ENCODE measurements at regions not wholly inside any gene's neighbourhood (a gene's known extent, or its start where the extent isn't known, plus 50 kb on each side); places are given as distances from the start of the nearest gene placed in this dataset.

DNA sequence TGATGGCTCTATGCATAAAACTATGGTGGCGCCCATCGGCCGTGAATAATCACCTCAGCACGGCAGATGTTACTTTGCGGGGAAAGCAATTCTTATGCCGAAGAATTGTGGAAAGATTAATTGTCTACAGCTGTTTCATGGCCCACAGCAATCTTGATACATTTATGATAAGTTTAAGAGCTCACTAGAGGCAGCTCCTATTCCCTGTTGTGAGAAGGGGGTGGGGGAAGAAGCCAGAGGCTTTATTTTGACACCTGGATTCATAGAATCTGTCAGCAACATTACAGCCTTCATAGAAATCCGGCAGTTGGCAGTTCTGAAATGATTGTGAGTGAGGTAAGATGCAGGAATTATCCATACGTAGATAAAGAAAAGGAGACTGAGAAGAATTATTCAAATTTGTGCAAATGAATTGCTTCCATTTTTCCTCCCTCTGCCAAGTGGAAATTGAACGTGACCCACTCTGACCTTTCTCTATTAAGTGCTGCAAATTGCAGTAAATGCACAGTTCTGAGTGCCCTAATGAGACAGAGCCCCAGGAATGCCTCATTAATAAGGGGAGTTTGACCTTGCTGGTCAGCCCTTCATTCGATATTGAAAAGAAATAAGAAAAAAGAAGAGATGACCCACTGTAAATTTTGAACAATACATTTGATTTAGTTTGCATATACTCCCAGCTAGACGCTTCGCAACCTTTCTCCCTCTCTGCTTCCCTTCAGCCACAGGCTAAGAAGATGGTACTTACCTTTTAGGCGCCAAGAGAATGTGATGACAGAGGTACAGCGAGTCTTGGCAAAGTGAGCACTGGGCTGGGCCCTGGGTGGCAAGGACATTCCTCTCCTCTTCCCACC is 188.8 kb downstream of the GPAT3 start:
- DNase-seq, result no peak

DNA sequence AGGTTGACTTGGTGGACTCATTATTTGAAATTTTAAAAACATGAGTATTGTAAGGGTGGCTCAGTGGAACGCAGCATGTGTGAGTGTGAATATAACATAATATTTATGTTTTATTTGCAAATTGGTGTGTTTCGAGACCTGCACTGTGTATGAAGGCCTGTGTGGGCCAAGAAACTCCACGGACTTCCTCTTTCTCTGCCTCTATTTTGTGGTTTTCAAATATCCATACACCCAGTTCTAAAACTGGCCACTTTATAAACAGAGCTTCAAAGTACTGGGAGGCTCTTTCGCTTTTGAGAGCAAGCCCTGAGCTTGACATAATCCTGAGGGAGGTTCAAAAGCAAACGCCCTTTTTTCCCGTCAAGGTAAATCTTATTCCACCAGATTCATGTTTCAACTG is 187.7 kb downstream of the GPAT3 start:
- DNase-seq, result no peak

DNA sequence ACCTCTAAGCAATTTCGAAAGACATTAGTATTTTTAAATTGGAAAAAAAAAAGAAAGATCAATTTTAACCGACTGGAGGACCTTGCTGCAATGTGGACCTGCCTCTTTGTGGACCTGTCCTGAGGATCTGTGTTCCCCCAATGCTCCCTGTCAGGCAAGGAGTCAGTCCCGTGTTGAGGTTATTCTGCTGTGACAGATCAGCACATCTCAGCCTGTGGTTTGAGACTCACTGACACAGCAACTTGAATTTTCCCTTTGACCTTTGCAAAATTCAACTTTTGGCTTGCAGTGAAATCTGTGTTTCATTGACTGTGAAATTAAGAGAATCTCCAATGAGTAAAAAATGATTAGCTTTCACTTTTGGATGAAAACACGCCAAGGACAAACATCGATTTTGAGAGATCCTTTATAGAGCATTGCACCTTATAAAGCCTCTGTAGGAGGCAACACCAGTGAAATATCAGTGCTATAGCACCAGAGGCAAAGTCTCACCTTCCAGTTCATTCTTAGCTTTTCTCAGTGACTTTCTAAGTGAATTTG is 186.9 kb downstream of the GPAT3 start:
- no peak for DNase-seq

DNA sequence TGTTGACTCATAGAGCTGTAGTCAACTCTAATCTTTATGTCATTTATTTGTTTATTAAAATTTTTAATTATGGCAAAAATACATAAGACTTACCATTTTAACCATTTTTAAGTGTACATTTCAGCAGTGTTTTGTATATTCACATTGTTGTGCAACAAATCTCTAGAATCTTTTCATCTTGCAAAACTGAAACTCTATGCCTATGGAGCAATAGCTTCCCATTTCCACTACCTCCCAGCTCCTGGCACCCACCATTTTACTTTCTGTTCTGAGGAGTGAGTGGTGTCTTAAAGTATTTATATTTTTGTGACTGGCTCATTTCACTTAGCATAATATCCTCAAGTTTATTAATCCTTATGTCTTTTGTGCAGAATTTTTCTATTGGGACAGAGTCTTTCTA is 181.0 kb downstream of the GPAT3 start:
- DNase-seq, result no peak

DNA sequence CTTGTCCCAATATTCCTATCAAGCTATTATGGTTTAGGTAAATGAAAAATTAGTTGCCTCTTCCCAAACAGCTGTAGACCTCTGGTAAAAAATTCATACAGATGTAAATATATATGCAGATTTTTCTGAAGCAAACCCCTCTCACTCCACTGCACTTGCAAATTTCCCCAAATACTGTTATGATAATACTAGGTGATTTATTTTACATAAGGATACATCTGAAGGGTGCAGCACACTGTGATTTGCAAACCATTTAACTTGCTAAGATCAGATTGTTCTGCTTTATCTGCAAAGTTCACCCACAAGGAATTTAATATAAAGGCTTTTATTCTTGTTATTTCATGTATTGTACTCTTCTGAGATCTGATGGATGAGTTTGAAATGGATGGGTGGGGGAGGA is 177.0 kb downstream of the GPAT3 start:
- no peak for DNase-seq

DNA sequence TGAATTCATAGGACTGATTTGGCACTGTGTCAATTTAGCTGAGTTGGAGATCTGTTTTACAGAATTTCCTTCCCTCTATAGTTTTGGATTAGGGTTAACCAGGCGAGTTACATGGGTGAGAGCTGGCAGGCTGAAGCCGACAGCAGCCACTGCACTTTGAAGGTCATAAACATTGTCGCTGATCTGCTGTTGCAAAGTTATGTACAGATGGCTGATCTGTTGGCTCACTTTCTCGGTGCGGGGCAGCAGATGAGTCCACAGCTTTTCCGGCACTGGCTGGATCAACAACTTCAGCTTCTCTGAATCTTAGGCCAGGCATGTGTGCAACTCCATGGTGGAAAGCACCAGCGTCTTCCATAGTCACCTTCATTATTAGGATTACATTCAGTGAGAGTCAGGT is 173.7 kb downstream of the GPAT3 start:
- no peak for DNase-seq

DNA sequence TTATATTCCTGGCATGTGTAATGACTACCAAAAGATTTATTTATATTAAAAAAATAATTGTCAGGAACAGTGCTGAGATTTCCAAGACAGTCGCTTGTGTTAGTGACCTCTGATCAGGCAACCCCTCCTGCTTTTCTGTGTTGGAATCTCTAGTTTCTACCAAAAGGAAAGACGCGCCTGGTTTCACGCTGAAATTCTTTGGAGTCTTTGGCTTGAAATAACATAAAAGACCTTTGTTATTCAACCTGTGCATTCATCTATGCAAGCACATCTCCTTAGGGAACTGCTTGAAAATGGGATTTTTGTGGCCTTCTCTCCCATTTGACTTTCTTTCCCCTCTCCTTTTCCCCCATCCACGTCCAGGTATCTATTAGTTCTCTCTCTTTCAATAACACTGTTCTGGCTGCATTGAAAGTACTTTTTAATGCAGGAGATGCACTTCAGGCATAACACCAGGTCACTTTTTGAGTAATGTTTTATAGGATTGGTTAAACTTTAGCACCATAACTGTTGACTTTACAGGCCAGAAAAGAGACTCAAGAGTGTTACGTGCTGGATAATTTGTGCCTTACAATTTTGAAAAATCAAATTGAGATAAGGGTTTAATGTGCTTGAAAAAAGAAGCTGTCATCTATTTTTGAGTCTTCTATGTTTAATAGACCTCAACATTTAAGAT is 172.7 kb downstream of the GPAT3 start:
- DNase-seq, result no peak

DNA sequence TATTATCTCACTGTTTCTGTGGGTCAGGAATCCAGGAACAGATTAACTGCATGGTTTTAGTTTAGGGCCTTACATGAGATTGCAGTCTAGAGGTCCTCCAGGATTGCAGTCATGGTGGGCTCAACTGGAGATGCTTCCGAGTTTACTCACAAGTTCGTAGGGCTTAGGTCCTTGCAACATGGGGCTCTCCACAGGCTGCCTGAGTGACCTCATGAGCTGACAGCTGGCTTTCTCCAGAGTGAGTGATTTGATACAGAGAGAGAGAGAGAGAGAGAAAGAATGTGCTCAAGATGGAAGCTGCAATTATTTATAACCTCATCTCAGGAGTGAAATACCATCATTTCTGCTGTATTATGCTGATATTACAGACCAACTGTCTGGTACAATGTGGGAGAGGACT is 168.9 kb downstream of the GPAT3 start:
- no peak for DNase-seq

DNA sequence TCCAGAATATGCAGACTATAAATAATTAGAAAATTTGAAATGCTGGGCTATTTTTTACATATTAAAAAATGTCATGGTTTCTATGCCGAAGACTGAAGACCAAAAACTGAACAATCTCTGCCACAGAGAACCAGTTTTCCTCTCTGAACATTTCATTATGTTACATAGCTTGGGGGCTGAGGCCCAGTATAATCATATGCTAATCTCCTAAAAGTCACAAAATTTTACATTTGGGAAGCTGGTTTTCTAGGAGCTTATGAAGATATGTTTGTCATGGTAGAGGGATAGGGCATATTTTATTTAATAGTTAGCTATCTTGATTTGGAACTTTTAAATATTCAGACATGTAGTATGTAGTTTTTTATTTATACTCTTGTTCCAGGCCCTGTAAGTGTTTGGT is 167.8 kb downstream of the GPAT3 start:
- no peak for DNase-seq

DNA sequence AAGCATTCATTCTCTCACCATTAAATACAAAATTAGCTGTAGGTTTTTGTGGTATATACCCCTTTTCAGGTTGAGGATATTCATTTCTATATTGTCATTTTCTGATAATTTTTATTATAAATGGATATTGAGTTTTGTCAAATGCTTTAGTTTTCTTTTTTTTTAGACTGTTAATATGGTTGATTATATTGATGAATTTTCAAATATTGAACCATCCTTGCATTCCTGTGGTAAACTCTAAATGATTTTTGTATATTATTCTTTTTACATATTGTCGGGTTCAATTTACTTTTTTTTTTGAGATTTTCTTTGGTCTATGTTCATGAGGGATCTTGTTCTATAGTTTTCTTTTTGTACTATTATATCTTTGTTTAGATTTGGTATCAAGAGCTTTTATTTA is 165.1 kb downstream of the GPAT3 start:
- no peak for DNase-seq

DNA sequence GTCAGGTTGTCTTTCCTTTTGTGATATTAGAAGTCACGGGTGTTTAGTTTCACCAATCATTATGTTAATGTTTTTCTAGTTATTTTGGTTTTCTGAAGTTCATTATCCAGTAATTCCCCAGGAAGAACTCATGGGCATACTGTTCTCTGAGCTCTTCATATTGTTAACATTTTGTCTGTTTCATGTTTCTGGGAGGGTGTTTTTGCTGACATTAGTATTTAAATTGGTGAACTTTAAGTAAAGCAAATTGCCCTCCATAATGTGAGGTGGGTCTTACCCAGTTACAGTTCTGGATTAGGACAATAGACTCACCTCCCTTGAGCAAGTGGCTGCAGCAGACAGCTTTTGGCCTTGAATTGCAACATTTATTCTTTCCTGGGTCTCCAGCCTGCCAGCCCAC is 163.4 kb downstream of the GPAT3 start:
- DNase-seq, result no peak

DNA sequence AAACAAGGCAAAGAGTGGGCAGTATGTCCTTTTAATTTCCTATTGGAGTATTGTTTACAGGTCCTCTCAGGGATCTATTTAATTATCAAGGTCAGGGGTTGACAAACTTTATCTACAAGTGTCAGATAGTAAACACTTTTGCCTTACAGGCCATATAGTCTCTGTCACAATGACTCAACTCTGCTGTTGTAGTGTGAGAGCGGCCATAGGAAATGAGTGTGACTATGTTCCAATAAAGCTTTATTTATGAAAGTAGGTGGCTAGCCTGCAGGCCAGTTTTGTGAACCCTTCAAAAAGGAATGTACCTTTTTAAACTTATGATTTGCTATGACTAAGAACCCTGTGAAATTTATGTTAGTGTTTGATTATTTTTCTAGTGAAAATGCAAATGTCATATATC is 156.1 kb downstream of the GPAT3 start:
- DNase-seq, result no peak

DNA sequence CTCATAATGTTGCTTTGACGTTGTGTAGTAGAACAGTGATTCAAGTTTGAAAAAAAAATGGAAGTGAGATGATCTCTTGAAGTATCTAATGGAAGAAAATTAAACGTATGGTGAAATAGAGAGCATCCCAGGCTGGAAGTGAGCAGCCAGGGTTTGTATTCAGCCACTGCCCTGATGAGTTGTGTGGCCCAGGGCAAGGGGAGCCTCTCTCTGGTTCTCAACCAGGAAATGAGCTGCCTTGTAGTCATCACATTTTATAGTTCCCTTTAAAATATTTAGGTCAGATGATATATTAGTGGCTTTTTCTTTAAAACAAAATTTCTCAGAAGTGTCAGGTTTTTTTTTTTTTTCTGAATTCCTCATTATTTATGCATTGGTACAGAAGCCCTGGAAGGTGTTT is 150.3 kb downstream of the GPAT3 start:
- no peak for DNase-seq

DNA sequence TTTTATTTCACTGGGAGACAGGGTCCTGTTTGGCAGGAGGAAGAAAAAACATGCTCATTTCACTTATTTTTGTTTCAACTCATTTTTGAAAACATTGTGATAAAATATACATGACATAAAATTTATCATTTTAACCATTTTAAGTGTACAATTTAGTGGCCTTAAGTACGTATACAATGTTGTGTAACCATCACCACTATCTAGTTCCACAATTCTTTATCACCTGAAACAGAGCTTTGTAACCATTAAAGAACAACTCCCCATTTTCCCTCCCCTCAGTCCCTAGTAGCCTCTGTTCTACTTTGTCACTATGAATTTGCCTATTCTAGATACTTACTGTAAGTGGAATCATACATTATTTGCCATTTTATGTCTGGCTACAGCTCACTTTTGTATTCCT is 143.8 kb downstream of the GPAT3 start:
- no peak for DNase-seq

DNA sequence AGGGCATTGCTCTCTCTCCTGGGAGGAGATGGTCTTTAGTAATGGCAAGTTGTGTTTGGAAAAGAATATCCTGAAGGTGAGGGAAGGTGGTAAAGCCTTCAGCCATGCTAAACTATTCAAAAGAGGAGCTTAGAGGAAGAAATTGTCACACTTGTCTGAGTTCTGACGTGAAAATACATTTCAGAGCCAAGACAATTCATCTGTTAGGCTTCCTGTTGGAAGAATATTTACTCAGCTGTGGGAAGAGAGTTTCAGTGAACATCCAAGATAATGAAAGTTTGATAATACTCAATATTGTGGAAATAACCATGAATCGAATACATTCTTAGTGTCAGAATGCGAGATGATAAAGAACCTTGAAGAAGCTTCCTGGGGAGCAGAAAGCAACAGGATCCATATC is 143.3 kb downstream of the GPAT3 start:
- DNase-seq, result no peak

DNA sequence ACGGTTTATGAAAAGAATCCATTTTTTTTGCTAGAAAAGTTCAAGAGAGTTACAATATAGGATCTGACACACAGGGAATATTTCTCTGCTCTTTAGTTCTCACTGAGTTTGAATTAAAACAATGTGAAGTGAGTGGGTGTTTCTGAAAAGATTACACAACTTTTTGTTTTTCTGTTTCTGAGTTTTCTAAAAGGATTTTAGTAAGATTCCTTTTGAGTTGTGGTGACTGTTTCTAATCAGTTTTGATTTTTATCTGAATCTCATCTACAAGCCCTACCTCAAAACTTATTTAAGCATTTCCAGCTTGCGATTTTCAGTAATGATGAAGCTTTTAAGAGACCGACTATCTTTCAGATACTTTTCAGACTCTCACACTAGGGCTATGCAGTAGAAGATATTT is 141.7 kb downstream of the GPAT3 start:
- no peak for DNase-seq

DNA sequence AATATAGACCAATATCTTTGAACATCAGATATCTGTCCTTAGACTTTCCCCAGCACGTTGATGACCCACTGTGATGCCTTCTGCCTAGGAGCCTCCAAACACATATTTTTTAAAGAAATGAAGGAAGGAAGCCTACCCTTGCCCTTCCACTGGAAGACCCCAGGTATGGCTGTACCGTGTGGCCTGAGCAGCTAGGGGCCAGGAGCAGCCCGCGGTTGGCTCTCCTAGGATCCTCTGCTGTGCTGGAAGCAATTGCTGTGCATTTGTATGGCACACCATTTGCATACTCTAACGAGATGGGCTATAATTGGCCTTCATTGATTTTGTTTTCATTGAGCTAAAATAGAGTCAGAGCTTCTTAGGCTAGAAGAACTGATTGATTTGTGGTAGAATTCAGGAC is 128.8 kb downstream of the GPAT3 start:
- no peak for DNase-seq

DNA sequence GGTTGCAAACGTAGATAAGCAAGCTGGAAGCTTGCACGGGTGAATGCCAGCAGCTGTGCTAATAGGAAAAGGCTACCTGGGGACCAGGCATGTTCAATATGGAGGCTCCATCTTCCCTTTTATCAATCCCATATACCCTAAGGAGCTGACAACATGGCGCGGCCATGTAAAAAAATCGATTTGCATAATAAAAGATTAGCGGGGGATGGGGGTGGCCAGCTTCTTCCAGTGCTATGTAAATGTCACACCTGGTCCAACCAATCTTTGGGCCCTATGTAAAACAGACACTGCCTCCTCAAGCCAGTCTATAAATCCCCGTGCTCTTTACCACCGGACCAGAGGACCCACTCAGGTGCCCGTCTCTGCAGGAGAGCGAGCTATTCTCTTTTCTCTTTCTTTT is 128.2 kb downstream of the GPAT3 start:
- no peak for DNase-seq

DNA sequence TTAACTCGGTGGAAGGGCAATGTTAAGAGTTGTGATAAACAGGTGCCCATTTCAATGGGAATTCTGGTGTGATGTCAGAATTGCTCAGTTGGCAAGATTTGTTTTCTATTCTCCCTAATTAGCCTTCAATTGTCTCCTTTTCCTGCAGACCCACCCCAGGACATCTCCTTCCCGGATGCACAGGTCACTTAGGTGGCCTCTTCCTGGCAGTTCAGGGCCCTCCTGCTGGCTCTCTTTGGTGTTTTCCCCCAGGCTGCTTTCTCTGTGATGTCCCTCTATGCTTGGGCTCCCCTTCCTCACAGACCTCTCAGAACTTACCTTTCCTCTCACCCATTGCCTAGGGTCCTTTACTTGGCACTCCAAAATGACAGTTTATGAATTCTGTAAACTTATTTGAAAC is 126.3 kb downstream of the GPAT3 start:
- no peak for DNase-seq

DNA sequence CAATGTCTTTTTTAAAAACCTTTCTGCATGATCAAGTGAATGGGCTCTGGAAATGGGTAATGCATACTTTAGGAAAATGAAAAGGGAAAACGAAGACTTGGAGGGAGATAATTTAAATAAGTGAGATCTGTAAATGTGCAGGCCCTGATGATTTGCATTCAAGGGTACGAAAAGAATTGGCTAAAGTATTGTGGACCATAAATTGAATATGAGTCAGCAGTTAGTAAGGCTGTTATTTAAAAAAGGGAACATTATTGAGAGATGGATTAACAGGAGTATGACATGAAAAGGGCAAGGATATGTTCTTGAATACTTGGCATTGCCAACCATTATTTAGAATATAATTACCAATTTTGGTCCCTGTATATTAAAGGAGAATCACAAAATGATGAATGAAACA is 125.5 kb downstream of the GPAT3 start:
- no peak for DNase-seq

DNA sequence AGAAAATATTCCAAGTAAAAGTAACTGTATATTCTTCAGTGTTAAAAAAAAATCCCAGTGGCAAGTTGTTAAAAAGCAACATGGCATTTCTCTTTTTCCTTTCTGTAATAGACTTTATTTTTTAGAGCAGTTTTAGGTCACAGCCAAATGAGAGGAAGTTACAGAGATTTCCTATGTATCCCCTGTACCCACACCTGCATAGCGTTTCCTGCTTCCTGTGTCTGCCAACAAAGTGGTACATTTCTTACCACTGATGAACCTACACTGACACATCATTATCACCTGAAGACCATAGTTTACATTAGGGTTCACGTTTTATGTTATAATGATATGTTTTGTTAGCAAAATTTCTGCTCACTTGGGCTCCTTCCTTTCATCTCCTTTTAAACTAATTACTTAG is 124.7 kb downstream of the GPAT3 start:
- no peak for DNase-seq

DNA sequence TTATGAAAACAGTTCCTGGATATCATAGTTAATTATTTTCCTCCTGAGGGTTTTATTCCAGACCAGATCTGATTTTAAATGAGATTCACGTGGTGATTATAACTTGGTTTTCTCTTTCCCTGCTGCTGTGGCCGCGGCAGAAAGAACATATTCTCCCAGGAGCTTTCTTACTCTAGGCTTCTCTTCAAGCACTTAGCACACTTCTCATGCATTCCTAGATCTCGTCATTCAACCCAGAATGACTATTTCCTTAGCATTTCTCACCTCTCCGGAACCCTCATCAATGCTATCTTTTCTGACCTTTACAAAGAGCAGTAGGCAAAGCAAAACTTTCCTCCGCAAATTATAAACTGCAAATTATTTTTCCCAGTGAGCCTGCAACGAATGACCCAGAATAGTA is 122.9 kb downstream of the GPAT3 start:
- DNase-seq, result no peak

DNA sequence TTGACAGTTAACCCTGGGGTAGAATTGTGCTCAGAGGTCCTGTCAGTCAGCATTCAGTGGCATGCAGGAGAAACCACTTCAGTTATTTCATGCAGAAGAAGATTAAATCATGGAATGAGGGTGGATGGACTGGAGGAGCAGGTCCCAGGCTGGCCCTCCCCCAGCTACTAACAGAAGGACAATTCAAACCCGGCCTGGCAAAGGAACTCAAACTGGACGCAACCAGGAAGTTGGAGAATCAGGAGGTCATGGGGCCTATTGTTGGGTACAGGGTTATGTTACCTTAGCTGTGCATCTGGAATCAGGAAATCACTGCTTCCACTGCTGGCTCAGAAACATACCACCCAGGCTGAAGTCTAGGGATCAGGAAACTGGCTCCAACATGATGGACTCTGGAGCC is 121.4 kb downstream of the GPAT3 start:
- no peak for DNase-seq

Data from hypothalamus (tissue), 51 donors.